HG02610 (cell line): ENCODE measurements at regions not wholly inside any gene's neighbourhood (a gene's known extent, or its start where the extent isn't known, plus 50 kb on each side); places are given as distances from the start of the nearest gene placed in this dataset.

ENCODE experiments used
- ATAC-seq: cut with Tn5 transposase; IDR thresholded peaks from one replicate; pipeline ENCODE4 v1.9.1; 2021; ENCODE audit warnings: mild to moderate bottlenecking, moderate library complexity; ENCODE audit not compliant: unreplicated experiment

DNA sequence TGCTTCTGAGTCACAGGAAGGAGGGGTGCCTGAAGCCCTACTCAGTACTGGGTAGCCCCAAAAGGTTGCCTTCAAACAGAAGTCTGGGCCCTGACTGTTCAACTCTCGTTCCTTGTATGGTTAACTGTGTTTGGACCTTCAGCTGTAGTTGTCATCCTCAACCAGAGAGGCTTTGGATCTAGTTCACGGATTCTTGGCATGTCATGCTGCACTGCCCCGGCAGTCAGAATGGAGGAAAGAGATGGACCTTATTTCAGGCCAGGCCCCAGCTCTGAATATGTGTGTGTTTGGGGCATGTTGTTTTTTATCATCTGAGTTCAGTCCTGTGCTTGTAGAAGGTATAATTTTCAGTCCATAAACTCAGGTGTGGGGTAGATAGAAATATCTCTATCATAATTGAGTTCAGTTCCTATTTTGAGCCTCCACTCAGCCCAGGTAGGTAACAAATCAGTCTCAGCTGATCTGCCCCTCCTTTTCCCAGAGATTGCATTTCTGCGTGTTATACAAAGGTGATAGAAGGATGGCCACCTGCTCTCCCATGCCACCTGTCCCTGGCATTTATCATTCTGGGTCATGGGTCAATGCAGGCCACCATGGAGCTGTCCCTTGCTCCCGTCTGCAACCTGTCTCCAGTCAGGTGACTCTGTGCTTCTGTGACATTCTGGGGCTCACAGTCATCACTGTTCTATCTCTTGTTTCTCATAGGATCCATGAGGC, 127.5 kb upstream of the CPEB4 start:
- ATAC-seq, result no peak

DNA sequence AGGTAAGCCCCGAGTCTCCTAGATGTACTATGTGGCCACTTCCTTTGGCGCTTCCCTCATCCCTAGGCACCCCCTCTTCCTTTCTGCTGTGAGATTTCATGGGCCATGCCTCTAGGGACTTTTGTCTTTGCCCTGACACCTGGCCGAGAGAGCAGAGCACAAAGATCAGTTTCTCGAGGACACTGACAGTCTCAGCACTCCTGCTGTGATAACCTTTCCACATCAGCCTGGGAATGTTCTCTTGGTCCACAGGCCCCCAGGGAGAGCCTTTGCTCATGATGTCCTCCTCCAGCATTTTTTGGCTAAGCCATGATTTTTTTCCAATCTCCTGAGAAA, 127.0 kb upstream of the CPEB4 start:
- ATAC-seq, result no peak

GRCh38 chr5:173762045-173762444, 126.1 kb upstream of the CPEB4 start:
- ATAC-seq, result no peak

- no peak for ATAC-seq
Measured at GRCh38 chr5:173762930-173763329, 125.2 kb upstream of the CPEB4 start.

GRCh38 chr5:173763410-173763809, 124.7 kb upstream of the CPEB4 start:
- ATAC-seq, result no peak

- ATAC-seq, result no peak
Measured at GRCh38 chr5:173764332-173765028, 123.7 kb upstream of the CPEB4 start.

DNA sequence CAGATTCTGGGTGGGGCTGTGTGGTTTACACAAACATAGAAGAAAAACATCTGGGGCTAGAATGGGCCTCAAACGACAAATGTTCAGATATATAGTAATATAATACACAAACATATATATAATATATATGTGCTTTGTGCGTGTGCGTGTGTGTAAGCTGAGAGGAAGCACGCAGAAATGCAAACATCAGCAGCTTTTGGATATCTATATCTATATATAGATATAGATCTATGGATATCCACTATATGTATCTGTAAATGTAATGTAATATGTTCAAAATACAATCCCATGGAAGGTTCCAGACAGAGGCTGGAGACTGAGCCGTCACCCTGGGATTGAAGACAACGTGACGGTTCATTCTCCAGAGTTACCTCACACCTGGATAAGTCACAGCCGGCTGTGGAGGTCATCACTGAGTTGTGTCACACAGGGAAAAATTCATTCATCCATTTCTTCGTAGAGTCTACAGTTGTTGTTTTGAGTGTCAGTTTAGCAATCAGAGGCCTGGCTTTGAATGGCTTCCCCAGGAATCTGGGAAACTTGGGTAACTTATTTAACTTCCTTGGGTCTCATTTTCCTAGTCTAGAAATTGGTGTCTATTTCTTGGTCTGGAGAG, 123.0 kb upstream of the CPEB4 start:
- no peak for ATAC-seq

GRCh38 chr5:173765661-173766060, 122.5 kb upstream of the CPEB4 start:
- ATAC-seq, result no peak

DNA sequence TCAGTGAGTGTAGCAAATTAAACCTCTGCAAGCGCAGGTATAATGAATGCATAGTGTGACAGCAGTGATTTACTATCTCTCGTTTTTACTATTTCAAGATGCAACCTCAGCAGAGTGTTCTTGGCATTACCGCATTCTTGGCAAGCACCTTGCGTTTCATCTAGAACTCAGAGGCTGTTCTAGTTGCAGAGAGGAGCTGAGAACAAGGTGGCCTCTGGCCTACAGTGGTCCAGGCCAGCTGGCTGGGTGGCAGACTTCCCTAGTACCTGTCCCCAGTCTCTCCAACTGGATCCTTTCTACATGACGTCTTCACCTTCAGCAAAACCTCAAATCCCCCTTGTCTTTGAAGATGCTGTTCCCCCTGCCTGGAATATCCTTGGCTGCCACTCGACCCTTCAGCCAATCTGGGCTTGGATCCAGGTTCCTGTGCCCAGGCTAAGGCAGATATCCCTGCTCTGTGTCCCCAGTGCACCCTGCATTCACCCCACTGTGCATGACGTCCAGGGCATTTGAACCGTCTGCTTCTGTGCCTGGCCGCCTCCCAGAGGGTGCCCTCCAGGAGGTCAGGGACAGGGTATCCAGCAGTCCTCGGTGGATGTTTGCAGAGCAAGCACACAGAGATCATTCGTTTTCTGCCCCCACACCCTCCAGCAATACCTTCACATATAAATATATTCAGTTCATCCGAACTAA, 120.4 kb upstream of the CPEB4 start:
- no peak for ATAC-seq

DNA sequence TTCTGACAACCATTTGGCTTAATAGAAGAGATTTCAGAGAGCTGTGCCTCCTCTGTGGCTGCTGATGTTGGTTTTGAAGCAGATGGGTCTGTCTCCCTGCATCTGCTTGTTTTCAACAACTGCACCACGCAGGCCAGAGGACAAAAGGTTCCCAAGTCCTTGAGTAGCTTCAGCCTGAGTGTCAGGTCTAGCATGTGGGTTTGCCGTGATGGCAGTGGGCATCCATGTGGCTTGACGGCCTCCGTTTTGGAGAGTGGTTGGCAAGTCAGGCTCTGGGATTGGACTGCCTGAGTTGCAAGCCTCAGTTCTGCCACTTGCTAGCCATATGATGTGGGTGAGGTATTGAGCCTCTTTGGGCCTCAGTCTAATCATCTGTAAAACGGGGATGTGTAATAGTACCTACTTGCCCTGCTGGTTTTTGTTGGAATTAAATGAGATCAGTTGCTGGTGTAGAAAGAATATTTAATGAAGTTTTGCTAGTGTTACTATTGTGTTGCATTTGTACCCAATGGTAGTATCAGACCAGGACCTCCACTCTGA, 119.8 kb upstream of the CPEB4 start:
- no peak for ATAC-seq

GRCh38 chr5:173768891-173769290, 119.3 kb upstream of the CPEB4 start:
- no peak for ATAC-seq

DNA sequence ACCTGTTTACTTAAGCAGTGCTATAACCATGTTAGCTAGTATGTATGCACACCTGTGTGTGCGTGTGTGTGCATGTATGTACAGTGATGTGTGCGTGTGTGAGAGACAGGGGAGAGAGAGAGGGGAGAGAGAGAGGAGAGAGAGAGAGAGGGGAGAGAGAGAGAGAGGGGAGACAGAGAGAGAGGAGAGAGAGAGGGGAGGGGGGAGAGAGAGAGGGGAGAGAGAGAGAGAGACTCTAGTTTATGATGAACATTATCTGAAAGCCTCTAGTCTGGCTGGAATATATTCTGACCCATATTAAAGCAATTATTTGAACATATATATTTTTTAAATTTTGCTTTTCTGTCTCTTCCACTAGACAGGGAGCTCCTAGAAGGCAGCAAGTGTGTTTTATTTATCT, 117.5 kb upstream of the CPEB4 start:
- no peak for ATAC-seq

DNA sequence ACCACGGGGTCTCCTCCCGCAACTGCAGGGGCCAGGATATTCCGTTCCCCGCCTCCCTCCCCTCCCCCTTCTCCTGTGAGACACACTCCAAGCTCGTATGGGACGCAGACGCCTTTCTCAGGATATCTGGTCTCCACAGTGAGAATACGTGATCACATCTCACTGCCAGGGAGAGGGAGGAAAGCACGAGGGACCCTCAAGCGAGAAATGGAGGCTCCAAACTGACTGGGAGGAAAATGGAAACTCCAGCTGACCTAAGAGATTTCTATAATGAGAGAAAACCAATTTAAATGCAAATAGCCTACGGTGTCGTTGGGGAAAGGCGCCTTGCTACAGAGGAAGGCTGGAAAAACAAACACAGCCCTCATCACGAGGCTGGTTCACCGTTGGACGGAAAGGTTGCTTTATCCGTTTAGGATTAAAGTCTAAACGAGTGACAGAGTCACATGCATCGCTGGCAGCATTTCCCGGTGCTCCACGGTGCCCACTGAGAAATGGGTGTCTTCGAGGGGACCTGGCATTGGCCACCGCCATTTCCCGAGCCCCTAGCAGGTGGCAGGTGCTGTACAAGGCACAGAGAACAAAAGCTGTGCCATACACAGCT, 116.9 kb upstream of the CPEB4 start:
- ATAC-seq, result no peak

DNA sequence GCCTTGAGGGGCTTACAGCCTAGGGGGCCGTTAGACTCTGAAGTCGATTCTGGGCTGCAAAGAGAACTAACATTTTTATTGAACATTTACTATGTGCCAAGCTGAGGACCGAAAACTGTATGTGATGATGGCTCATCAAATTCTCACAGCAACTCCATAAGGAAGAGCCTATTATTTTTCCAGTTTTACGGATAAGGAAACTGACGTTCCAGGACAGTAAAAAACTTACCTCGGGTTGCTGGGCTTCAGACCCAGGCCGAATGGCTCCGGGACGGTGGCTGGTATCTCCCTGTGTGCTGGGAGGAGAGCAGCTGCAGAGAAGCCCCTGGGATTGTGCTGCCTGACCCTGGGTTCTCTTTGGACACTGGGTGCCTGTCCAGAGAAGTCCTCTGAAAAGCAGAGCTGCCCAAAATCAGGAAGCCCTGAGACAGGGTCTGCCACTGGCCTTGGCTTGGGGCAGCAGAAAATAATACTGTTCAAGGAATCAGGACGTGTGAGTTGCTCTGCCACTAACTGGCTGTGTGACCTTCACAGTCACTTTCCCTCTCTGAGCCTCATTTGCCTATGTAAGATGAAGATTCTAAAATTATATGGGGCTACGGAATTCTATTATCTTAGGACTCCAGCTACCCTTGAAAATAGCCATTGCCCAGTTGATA, 116.3 kb upstream of the CPEB4 start:
- ATAC-seq, result no peak

GRCh38 chr5:173772384-173773059, 115.6 kb upstream of the CPEB4 start:
- ATAC-seq, result no peak

DNA sequence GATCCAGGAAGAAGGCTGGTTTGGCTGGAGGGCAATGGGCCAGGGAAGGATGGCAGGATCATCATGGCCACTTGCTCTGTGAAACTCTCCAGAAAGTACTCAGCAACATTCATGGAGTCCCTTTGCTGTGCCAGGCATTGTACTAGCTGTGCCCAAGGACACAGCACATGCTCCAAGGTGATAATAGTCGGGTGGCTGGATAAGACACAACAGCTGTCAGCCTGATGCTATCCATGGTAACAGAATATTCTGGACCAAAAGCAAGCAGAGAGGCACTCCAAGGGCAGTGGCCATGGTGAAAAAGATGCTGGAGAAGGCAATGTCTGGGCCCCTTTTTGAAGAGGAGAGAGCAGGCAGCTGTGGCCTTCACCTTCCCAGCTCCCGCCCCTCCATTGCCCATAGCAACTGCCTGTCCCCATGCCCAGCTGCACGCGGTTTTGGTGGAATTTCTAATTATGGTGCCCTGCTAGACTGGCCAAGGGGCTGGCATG, 113.8 kb upstream of the CPEB4 start:
- no peak for ATAC-seq

- ATAC-seq, result no peak
Measured at GRCh38 chr5:173775261-173776197, 112.6 kb upstream of the CPEB4 start.

GRCh38 chr5:173777149-173777548, 111.0 kb upstream of the CPEB4 start:
- ATAC-seq, result no peak

DNA sequence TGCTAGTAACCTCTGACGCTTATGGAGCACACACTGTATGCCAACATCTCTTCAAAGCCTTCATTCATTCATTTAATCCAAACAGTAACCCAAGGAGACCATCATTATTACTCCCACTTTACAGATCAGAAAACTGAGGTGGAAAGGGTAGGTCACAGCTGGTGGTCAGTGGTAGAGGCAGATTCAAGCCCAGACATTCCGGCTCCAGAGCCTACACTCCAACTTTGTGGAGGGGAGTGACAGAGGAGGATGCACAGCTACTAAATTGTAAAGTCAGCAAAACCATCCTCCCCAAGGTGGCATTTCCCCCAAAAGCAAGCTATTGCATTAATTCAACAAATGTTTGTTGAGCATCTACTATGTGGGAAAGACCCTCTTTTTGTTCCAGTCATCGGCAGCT, 110.5 kb upstream of the CPEB4 start:
- no peak for ATAC-seq
